SK-N-SH (cell line): ENCODE measurements at regions not wholly inside any gene's neighbourhood (a gene's known extent, or its start where the extent isn't known, plus 50 kb on each side); places are given as distances from the start of the nearest gene placed in this dataset.
A peak's percentile ranks its signal among the peaks of the same experiment; 100 is the strongest.

Experiments
- CTCF ChIA-PET: fragments of 300-600, 350-600 bp; formaldehyde crosslinking; extraction: SDS; loops from one replicate; lab custom pipeline; 2021; lab: Yijun Ruan, JAX
- POLR2A ChIA-PET: fragments of 350-600 bp; sonication (Branson Sonifier 250); formaldehyde crosslinking; extraction: SDS; loops from one replicate; lab custom pipeline; 2020; ENCODE audit warnings: antibody characterized with exemption, inconsistent platforms; lab: Yijun Ruan, JAX
- DNase-seq: peaks from one replicate; pipeline ENCODE4 v3.0.0; 2012
- H2AFZ ChIP-seq: fragments of 200-600 bp; sonication (generic); 2 replicates; pipeline ENCODE4 v1.8.1; 2016; ENCODE audit warnings: antibody characterized with exemption, mild to moderate bottlenecking, low read depth
- H3F3A ChIP-seq: fragments of 200-600 bp; sonication (generic); replicated peaks from 2 replicates; pipeline ENCODE3; 2016; ENCODE audit warnings: antibody characterized with exemption, mild to moderate bottlenecking; ENCODE audit not compliant: insufficient read depth
- H3K27ac ChIP-seq, 2 experiments: fragments of 200-500 bp in 1 of 2; fragments of 200-600 bp in 1 of 2; sonication (Bioruptor generic) in 1 of 2; sonication (generic), shearing (Covaris generic) in 1 of 2; 2 replicates each; pipeline versions ENCODE4 v1.5.1 to v1.6.1; 2014 to 2016; ENCODE audit warnings: low read depth in 2 of 2, inconsistent platforms in 1 of 2, low read length in 1 of 2, mild to moderate bottlenecking in 1 of 2, mixed read lengths in 1 of 2
- H3K27me3 ChIP-seq: fragments of 200-600 bp; sonication (generic), shearing (Covaris generic); 2 replicates; pipeline ENCODE4 v1.6.1; 2016; ENCODE audit warnings: mixed run types; ENCODE audit not compliant: insufficient read depth
- H3K36me3 ChIP-seq, 2 experiments: fragments of 200-500 bp in 1 of 2; fragments of 200-600 bp in 1 of 2; sonication (Bioruptor generic) in 1 of 2; sonication (generic) in 1 of 2; replicated peaks in 1 of 2; 2 replicates each; pipeline versions ENCODE3 to v1.5.1; 2014 to 2016; ENCODE audit warnings: low read length in 1 of 2, mild to moderate bottlenecking in 1 of 2; ENCODE audit not compliant: insufficient read depth in 2 of 2, control insufficient read depth in 1 of 2
- H3K4me1 ChIP-seq, 2 experiments: fragments of 200-500 bp in 1 of 2; fragments of 200-600 bp in 1 of 2; sonication (Bioruptor generic) in 1 of 2; sonication (generic), shearing (Covaris generic) in 1 of 2; 2 replicates each; pipeline versions ENCODE4 v1.5.1 to v1.6.1; 2014 to 2016; ENCODE audit warnings: low read depth in 1 of 2, low read length in 1 of 2, mixed run types in 1 of 2; ENCODE audit not compliant: insufficient read depth in 2 of 2, control insufficient read depth in 1 of 2
- H3K4me2 ChIP-seq: fragments of 200-600 bp; sonication (generic), shearing (Covaris generic); 2 replicates; pipeline ENCODE4 v1.6.1; 2017; ENCODE audit warnings: mixed run types
- H3K4me3 ChIP-seq, 2 experiments: fragments of 200-500 bp in 1 of 2; fragments of 200-600 bp in 1 of 2; sonication (Bioruptor generic) in 1 of 2; sonication (generic), shearing (Covaris generic) in 1 of 2; 2 replicates each; pipeline versions ENCODE4 v1.5.1 to v1.8.1; 2014 to 2016; ENCODE audit warnings: low read depth in 2 of 2, inconsistent platforms in 1 of 2, low read length in 1 of 2, mild to moderate bottlenecking in 1 of 2, mixed read lengths in 1 of 2, moderate library complexity in 1 of 2
- H3K79me2 ChIP-seq: fragments of 200-600 bp; sonication (generic); 2 replicates; pipeline ENCODE4 v1.8.1; 2017; ENCODE audit warnings: mild to moderate bottlenecking; ENCODE audit not compliant: insufficient read depth
- H3K9ac ChIP-seq: fragments of 200-600 bp; sonication (generic); 2 replicates; pipeline ENCODE4 v1.6.1; 2017; ENCODE audit warnings: mixed run types
- H3K9me2 ChIP-seq: fragments of 200-600 bp; sonication (generic); 2 replicates; pipeline ENCODE4 v1.6.1; 2017; ENCODE audit warnings: mixed run types
- H3K9me3 ChIP-seq: fragments of 200-600 bp; sonication (generic); 2 replicates; pipeline ENCODE4 v1.6.1; 2017; ENCODE audit warnings: mixed run types, mild to moderate bottlenecking, moderate library complexity
- H4K20me1 ChIP-seq: fragments of 200-600 bp; sonication (generic); 2 replicates; pipeline ENCODE4 v1.6.1; 2017; ENCODE audit warnings: mild to moderate bottlenecking, mixed run types; ENCODE audit not compliant: insufficient read depth
- CTCF ChIP-seq: fragments of 200-600 bp; sonication (generic); IDR thresholded peaks from 2 replicates; pipeline ENCODE4 v1.6.1; 2017; ENCODE audit warnings: antibody characterized with exemption, mild to moderate bottlenecking, moderate library complexity
- EP300 ChIP-seq, 2 experiments: IDR thresholded peaks; 2 replicates each; pipeline versions ENCODE4 v1.4.0 to v1.6.1; 2012; ENCODE audit warnings: borderline replicate concordance in 1 of 2, low read depth in 1 of 2, low read length in 1 of 2
- FOXM1 ChIP-seq: IDR thresholded peaks from 2 replicates; pipeline ENCODE4 v1.4.0; 2012; ENCODE audit warnings: low read depth, mild to moderate bottlenecking
- GABPA ChIP-seq: IDR thresholded peaks from 2 replicates; pipeline ENCODE4 v1.4.0; 2012; ENCODE audit warnings: low read depth, mild to moderate bottlenecking
- JUND ChIP-seq: IDR thresholded peaks from 2 replicates; pipeline ENCODE4 v1.4.0; 2012
- MAX ChIP-seq: IDR thresholded peaks from 2 replicates; pipeline ENCODE4 v1.4.0; 2012; ENCODE audit warnings: low read depth
- MEF2A ChIP-seq: IDR thresholded peaks from 2 replicates; pipeline ENCODE4 v1.4.0; 2012; ENCODE audit warnings: low read depth, borderline replicate concordance
- MXI1 ChIP-seq: IDR thresholded peaks from 2 replicates; pipeline ENCODE4 v1.6.1; 2012; ENCODE audit warnings: mild to moderate bottlenecking, low read depth, low read length, improper control_type of control experiment
- NRF1 ChIP-seq: IDR thresholded peaks from 2 replicates; pipeline ENCODE4 v1.6.1; 2012; ENCODE audit warnings: low read depth, mild to moderate bottlenecking, low read length
- PBX3 ChIP-seq: IDR thresholded peaks from 2 replicates; pipeline ENCODE4; 2012
- POLR2AphosphoS5 ChIP-seq: IDR thresholded peaks from 2 replicates; pipeline ENCODE4 v1.6.1; 2012; ENCODE audit warnings: low read depth, low read length
- RAD21 ChIP-seq: IDR thresholded peaks from 2 replicates; pipeline ENCODE4 v1.6.1; 2012; ENCODE audit warnings: mild to moderate bottlenecking, low read length
- REST ChIP-seq: IDR thresholded peaks from 2 replicates; pipeline ENCODE4 v1.6.1; 2012; ENCODE audit warnings: mild to moderate bottlenecking, low read depth, low read length, moderate library complexity
- RFX5 ChIP-seq: IDR thresholded peaks from 2 replicates; pipeline ENCODE4 v1.6.1; 2012; ENCODE audit warnings: mild to moderate bottlenecking, improper control_type of control experiment, low read length
- SMC3 ChIP-seq: IDR thresholded peaks from 2 replicates; pipeline ENCODE4 v1.6.1; 2012; ENCODE audit warnings: low read depth, low read length, improper control_type of control experiment
- TAF1 ChIP-seq: IDR thresholded peaks from 2 replicates; pipeline ENCODE4 v1.6.1; 2012; ENCODE audit warnings: low read depth, mild to moderate bottlenecking, low read length, moderate library complexity, borderline replicate concordance
- USF2 ChIP-seq: fragments of 150-350 bp; IDR thresholded peaks from 2 replicates; pipeline ENCODE4 v1.6.1; 2017; ENCODE audit warnings: antibody characterized with exemption, low read length, low read depth, borderline replicate concordance
- ZBTB33 ChIP-seq: IDR thresholded peaks from 2 replicates; pipeline ENCODE4 v1.4.0; 2012; ENCODE audit warnings: low read depth, borderline replicate concordance
- WGBS: methylation state at CpG from one replicate; pipeline ENCODE4 v1.1.6; 2017; ENCODE audit warnings: low lambda C conversion rate; 5-methylcytosine and 5-hydroxymethylcytosine counted together

GRCh38 chr12:59164991-59165718, 244.9 kb upstream of the LRIG3 start:
- POLR2A ChIA-PET, result no interaction called here
- H3K9me3 ChIP-seq, result no peaks in the 10 kb centered on the region
- CTCF ChIA-PET, result interaction anchor here (0.6 to 2.6 kb wide), 16 partner anchors 13 to 824 kb away, joined by 3 to 24 read pairs (median 3); no protein-coding TSS in a partner anchor

More at GRCh38 chr12:59164991-59165718, 244.9 kb upstream of the LRIG3 start:
- Histone ChIP-seq H2AFZ (no peak overlapping the region), H4K20me1 (no peaks in the 10 kb centered on the region), H3K4me1 (no peaks in the 10 kb centered on the region), H3K27ac (no peak overlapping the region), H3K36me3 (no peaks in the 10 kb centered on the region), H3K4me3 (no peak overlapping the region; a peak in 1 of 4 replicates), H3K4me2 (no peak overlapping the region), H3K79me2 (no peaks in the 10 kb centered on the region), H3K27me3 (no peaks in the 10 kb centered on the region), H3K9me2 (no peaks in the 10 kb centered on the region), H3F3A (no peaks in the 10 kb centered on the region), H3K9ac (no peak overlapping the region)
- peak; percentile 4 for DNase-seq
- 1% methylated on average over 4 of the region's 4 CpGs for WGBS
- TF ChIP-seq RAD21, result peak; percentile 46
- no peak for TF ChIP-seq POLR2AphosphoS5
- TF ChIP-seq REST, result no peak
- no peak for TF ChIP-seq EP300 (IDR thresholded peaks at IDR 0.05; ENCODE audit: borderline replicate concordance in 1 of 2, low read depth in 1 of 2, low read length in 1 of 2)
- no peak for TF ChIP-seq MEF2A
- TF ChIP-seq SMC3, result peak; percentile 31
- TF ChIP-seq CTCF, result peak; percentile 75
- TF ChIP-seq PBX3, result no peak
- no peak for TF ChIP-seq USF2
- no peak for TF ChIP-seq RFX5
- no peak for TF ChIP-seq FOXM1
- no peak for TF ChIP-seq JUND
- no peak for TF ChIP-seq GABPA
- TF ChIP-seq MXI1, result no peak
- no peak for TF ChIP-seq NRF1
- TF ChIP-seq TAF1, result no peak
- TF ChIP-seq MAX, result no peak
- no peak for TF ChIP-seq ZBTB33
